A549 (cell line): ENCODE measurements at regions not wholly inside any gene's neighbourhood (a gene's known extent, or its start where the extent isn't known, plus 50 kb on each side); places are given as distances from the start of the nearest gene placed in this dataset.
A peak's percentile ranks its signal among the peaks of the same experiment; 100 is the strongest.

ENCODE experiments used
- ATAC-seq, 2 experiments: fragments of 200-7000 bp in 1 of 2; fragments of >200 bp in 1 of 2; cut with Nextera tagmentation in 1 of 2; cut with Tn5 transposase in 1 of 2; 3 replicates each; pipeline versions ENCODE4 v1.8.0 to v1.9.1; 2018 to 2020; ENCODE audit warnings: mild to moderate bottlenecking in 1 of 2, moderate library complexity in 1 of 2
- CTCF ChIA-PET: fragments of 300-600 bp; sonication (Branson Sonifier 250); formaldehyde crosslinking; extraction: SDS; loops from one replicate; lab custom pipeline; 2021; ENCODE audit warnings: antibody characterized with exemption, inconsistent platforms; lab: Yijun Ruan, JAX
- POLR2A ChIA-PET: fragments of 350-600 bp; formaldehyde crosslinking; extraction: SDS; loops from one replicate; lab custom pipeline; 2021; ENCODE audit warnings: antibody characterized with exemption, inconsistent platforms; lab: Yijun Ruan, JAX
- DNase-seq, 2 experiments: peaks; one replicate each; pipeline versions ENCODE4 v3.0.0 to v3.0.0-alpha.2; 2011 to 2016; ENCODE audit warnings: low read depth in 1 of 2, low spot score in 1 of 2
- FAIRE-seq: peaks from 2 replicates; lab custom pipeline; 2011; peaks lifted over from hg19 to GRCh38; lab: Jason Lieb, UNC
- H3K27ac ChIP-seq, 2 experiments: fragments of >200 bp; sonication (Bioruptor Twin); formaldehyde crosslinking; 3 replicates each; pipeline ENCODE4 v1.5.1; 2016 to 2017
- H3K4me1 ChIP-seq: fragments of >200 bp; sonication (Bioruptor Twin); formaldehyde crosslinking; 3 replicates; pipeline ENCODE4 v1.6.1; 2016
- H3K4me2 ChIP-seq: fragments of >200 bp; sonication (Bioruptor Twin); formaldehyde crosslinking; 3 replicates; pipeline ENCODE4 v1.6.1; 2016
- H3K4me3 ChIP-seq: fragments of >200 bp; sonication (Bioruptor Twin); formaldehyde crosslinking; 3 replicates; pipeline ENCODE4 v1.5.1; 2016
- H3K9me3 ChIP-seq: fragments of >200 bp; sonication (Bioruptor Twin); formaldehyde crosslinking; 3 replicates; pipeline ENCODE4 v1.6.1; 2016
- CEBPB ChIP-seq, 2 experiments: fragments of >200 bp in 1 of 2; sonication (Bioruptor Twin) in 1 of 2; formaldehyde crosslinking in 1 of 2; IDR thresholded peaks; 2 replicates each; pipeline ENCODE4 v1.6.1; 2012 to 2016
- FOSL2 ChIP-seq, 2 experiments: fragments of 450-650 bp in 1 of 2; fragments of >200 bp in 1 of 2; sonication (Bioruptor Twin) in 1 of 2; formaldehyde crosslinking; IDR thresholded peaks; 2 replicates each; pipeline versions ENCODE4 v1.5.0 to v1.6.1; 2016 to 2020; ENCODE audit warnings: mild to moderate bottlenecking in 1 of 2, moderate library complexity in 1 of 2
- JUNB ChIP-seq: fragments of >200 bp; sonication (Bioruptor Twin); formaldehyde crosslinking; IDR thresholded peaks from 2 replicates; pipeline ENCODE4 v1.6.1; 2016
- SREBF2 ChIP-seq: fragments of 450-650 bp; IDR thresholded peaks from 2 replicates; pipeline ENCODE4 v1.6.1; 2014; ENCODE audit warnings: mild to moderate bottlenecking, moderate library complexity
- ZC3H11A ChIP-seq: fragments of 450-650 bp; IDR thresholded peaks from 2 replicates; pipeline ENCODE4 v1.6.1; 2014; ENCODE audit warnings: antibody characterized with exemption, mild to moderate bottlenecking
- ZFP36 ChIP-seq: fragments of 450-650 bp; IDR thresholded peaks from 2 replicates; pipeline ENCODE4 v1.6.1; 2014; ENCODE audit warnings: borderline replicate concordance; ENCODE audit not compliant: partially characterized antibody
- WGBS: methylation state at CpG from one replicate; pipeline ENCODE4 v1.1.6; 2017; ENCODE audit errors: missing lambda C conversion rate; 5-methylcytosine and 5-hydroxymethylcytosine counted together
- TF ChIP-seq, protein P1 (sequence below): fragments of 250-450 bp; sonication (Bioruptor Pico); IDR thresholded peaks from 2 replicates; pipeline ENCODE4 v1.5.0; 2021; ENCODE audit warnings: mild to moderate bottlenecking, moderate library complexity, borderline replicate concordance
- TF ChIP-seq, protein P2 (sequence below): fragments of >200 bp; sonication (Bioruptor Twin); formaldehyde crosslinking; IDR thresholded peaks from 3 replicates; pipeline ENCODE4 v1.5.1; 2016

- TF ChIP-seq ZC3H11A: no peak
- TF ChIP-seq, protein P1, sequence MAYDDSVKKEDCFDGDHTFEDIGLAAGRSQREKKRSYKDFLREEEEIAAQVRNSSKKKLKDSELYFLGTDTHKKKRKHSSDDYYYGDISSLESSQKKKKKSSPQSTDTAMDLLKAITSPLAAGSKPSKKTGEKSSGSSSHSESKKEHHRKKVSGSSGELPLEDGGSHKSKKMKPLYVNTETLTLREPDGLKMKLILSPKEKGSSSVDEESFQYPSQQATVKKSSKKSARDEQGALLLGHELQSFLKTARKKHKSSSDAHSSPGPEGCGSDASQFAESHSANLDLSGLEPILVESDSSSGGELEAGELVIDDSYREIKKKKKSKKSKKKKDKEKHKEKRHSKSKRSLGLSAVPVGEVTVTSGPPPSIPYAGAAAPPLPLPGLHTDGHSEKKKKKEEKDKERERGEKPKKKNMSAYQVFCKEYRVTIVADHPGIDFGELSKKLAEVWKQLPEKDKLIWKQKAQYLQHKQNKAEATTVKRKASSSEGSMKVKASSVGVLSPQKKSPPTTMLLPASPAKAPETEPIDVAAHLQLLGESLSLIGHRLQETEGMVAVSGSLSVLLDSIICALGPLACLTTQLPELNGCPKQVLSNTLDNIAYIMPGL (CRISPR knock-in tag): no peak
- TF ChIP-seq, all 56 proteins: peak for 0
Observed at GRCh38 chr17:5819921-5820685, 235.8 kb upstream of the NLRP1 start (continued).

DNA sequence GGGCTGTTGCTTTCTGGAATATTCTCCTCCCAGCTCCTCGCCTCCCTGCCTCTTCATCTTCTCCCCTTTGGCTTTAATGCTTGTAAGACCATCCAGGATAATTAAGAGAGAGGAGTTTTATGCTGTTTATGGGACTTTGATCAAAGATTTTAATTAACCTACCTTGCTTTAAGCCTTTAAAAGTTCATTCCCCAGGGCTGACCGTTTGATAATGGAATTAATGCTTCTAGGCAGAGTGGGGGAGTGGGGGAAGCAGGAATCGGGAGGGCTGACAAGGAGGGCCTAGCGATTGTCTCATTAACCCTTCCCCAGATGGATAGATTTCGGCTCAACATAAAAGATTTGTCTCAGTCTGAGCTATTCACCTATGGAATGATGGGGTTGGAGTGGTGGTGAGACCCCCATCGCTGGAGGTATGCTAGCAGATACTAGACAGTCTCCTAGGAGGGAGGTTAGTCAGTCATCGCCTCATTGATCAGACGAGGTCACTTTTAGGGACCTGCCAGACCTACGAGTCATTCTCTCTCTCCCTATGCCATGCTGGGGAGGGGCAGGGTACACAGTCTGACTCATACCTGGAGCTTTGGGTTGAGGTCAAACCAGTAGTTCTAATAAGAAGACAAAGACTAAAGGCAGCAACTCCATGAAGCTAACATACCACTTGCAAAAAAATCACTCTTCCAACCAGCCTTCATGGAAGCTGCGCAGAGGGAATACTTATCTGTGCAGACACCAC lies 236.6 kb upstream of the NLRP1 start:
- H3K27ac ChIP-seq: peak overlapping the region in 1 of 2 experiments; percentile 64; a peak in 4 of 6 replicates
- ATAC-seq (peak in 1 of 2 experiments; percentile 56; a peak in 3 of 6 replicates), DNase-seq (peak in 1 of 2 experiments; percentile 48), FAIRE-seq (no peak)
- 35% methylated on average over 10 of the region's 10 CpGs for WGBS
- peak; percentile 21; the same call in 1 of the 2 replicates for TF ChIP-seq JUNB
- TF ChIP-seq, protein P1 (CRISPR knock-in tag): no peak
- TF ChIP-seq ZFP36: peak; percentile 34
- no peak for TF ChIP-seq FOSL2 (IDR thresholded peaks at IDR 0.05)
- TF ChIP-seq FOSL2 (CRISPR knock-in tag; IDR thresholded peaks at IDR 0.05): peak; percentile 40; the same call in 1 of the 2 replicates
- peak overlapping the region; percentile 45; the same call in 2 of the 3 replicates for H3K4me2 ChIP-seq
- peaks cover 26% of the 10 kb centered on the region for H3K4me1 ChIP-seq
- CTCF ChIA-PET: interaction anchor here (1.0 to 1.6 kb wide), 3 partner anchors 9 to 419 kb away, joined by 3 to 8 read pairs (median 4); no protein-coding TSS in a partner anchor
- POLR2A ChIA-PET: no interaction called here
- no peak overlapping the region for H3K4me3 ChIP-seq
- H3K9me3 ChIP-seq: no peaks in the 10 kb centered on the region

GRCh38 chr17:5821803-5822202 lies 237.5 kb upstream of the NLRP1 start:
- no peak overlapping the region for H3K4me3 ChIP-seq
- 58% methylated on average over 4 of the region's 4 CpGs for WGBS
- no peak overlapping the region; a peak in 3 of 6 replicates for H3K27ac ChIP-seq
- POLR2A ChIA-PET: no interaction called here
- no peak for ATAC-seq
- TF ChIP-seq JUNB (no peak), CEBPB (IDR thresholded peaks at IDR 0.05) (no peak), SREBF2 (no peak)
- TF ChIP-seq, protein P2, sequence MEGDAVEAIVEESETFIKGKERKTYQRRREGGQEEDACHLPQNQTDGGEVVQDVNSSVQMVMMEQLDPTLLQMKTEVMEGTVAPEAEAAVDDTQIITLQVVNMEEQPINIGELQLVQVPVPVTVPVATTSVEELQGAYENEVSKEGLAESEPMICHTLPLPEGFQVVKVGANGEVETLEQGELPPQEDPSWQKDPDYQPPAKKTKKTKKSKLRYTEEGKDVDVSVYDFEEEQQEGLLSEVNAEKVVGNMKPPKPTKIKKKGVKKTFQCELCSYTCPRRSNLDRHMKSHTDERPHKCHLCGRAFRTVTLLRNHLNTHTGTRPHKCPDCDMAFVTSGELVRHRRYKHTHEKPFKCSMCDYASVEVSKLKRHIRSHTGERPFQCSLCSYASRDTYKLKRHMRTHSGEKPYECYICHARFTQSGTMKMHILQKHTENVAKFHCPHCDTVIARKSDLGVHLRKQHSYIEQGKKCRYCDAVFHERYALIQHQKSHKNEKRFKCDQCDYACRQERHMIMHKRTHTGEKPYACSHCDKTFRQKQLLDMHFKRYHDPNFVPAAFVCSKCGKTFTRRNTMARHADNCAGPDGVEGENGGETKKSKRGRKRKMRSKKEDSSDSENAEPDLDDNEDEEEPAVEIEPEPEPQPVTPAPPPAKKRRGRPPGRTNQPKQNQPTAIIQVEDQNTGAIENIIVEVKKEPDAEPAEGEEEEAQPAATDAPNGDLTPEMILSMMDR: no peak
- DNase-seq: no peak
- H3K9me3 ChIP-seq: 0 out of 3 replicates have a peak, but pooled peaks cover 1% of the 10 kb centered on the region
- CTCF ChIA-PET: interaction anchor here (1.0 to 1.4 kb wide), 2 partner anchors 35 to 418 kb away, joined by 3 read pairs; no protein-coding TSS in a partner anchor
- H3K4me2 ChIP-seq: peak overlapping the region; percentile 45; the same call in 2 of the 3 replicates
- no peak for FAIRE-seq
- peaks cover 34% of the 10 kb centered on the region for H3K4me1 ChIP-seq
